ENCODE measurements at regions not wholly inside any gene's neighbourhood (a gene's known extent, or its start where the extent isn't known, plus 50 kb on each side); places are given as distances from the start of the nearest gene placed in this dataset.

DNA sequence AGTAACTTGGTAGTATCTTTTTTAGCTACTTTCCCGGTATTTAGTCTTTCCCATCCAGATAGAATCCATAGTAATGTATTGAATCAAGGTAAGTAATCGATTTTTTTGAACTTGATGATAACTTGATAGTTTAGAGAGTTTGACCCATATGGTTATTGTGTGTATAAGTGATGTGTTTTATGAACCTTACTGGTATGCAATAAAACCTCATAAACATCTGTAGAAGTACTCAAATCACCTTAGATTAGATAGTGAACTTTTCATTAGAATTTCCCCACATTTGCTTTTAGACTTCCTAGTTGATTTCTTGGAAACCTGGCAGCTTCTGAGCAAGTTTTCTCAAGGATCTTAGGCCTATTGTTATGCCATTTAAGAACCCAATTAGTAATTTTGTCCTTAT lies 80.8 kb upstream of the PDE5A start:
- no peak for DNase-seq (ENCODE audit: low read depth, low spot score)
- no peak overlapping the region for H3K4me2 ChIP-seq (ENCODE audit: control insufficient read depth, insufficient read depth)
- intact Hi-C loops (cut with micrococcal nuclease; ENCODE audit: unreplicated experiment) (no loop called here), in situ Hi-C loops (cut with MboI) (no loop called here)
- no peaks in the 10 kb centered on the region for H4K20me1 ChIP-seq (ENCODE audit: control insufficient read depth, insufficient read depth)
- no TSS peak for BruUV-seq (replicated peaks)
- TF ChIP-seq ZNF217 (IDR thresholded peaks at IDR 0.05) (no peak), ASH2L (IDR thresholded peaks at IDR 0.05; ENCODE audit: borderline replicate concordance, low read depth) (no peak), ZBED1 (IDR thresholded peaks at IDR 0.05; ENCODE audit: borderline replicate concordance) (no peak), NRF1 (conservative IDR thresholded peaks at IDR 0.05; ENCODE audit: low read depth, low read length) (no peak), IKZF1 (conservative IDR thresholded peaks at IDR 0.05) (no peak), SREBF2 (IDR thresholded peaks at IDR 0.05; ENCODE audit: low read length) (no peak), MEF2B (IDR thresholded peaks at IDR 0.05; ENCODE audit: partially characterized antibody, poor library complexity, severe bottlenecking) (no peak), ZSCAN29 (IDR thresholded peaks at IDR 0.05) (no peak)
- TF ChIP-seq, protein P1, sequence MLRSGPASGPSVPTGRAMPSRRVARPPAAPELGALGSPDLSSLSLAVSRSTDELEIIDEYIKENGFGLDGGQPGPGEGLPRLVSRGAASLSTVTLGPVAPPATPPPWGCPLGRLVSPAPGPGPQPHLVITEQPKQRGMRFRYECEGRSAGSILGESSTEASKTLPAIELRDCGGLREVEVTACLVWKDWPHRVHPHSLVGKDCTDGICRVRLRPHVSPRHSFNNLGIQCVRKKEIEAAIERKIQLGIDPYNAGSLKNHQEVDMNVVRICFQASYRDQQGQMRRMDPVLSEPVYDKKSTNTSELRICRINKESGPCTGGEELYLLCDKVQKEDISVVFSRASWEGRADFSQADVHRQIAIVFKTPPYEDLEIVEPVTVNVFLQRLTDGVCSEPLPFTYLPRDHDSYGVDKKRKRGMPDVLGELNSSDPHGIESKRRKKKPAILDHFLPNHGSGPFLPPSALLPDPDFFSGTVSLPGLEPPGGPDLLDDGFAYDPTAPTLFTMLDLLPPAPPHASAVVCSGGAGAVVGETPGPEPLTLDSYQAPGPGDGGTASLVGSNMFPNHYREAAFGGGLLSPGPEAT (IDR thresholded peaks at IDR 0.05; ENCODE audit: low read depth), result no peak
- no peak for FAIRE-seq
- H3K27me3 ChIP-seq (replicated peaks in 1 of 2; ENCODE audit: control insufficient read depth in 2 of 2, insufficient read depth in 2 of 2, low read length in 1 of 2), result no peaks in the 10 kb centered on the region
- no peak for ATAC-seq
- no peaks in the 10 kb centered on the region for H3K4me1 ChIP-seq (ENCODE audit: control insufficient read depth, insufficient read depth, low read length)
- no peak overlapping the region for H3K27ac ChIP-seq (ENCODE audit: control insufficient read depth, insufficient read depth)
- POLR2A ChIA-PET, result no interaction called here
- H3K4me3 ChIP-seq, result no peak overlapping the region
- no peak overlapping the region for H2AFZ ChIP-seq (ENCODE audit: control insufficient read depth, low read depth, low read length)
- SMC1A ChIA-PET (ENCODE audit: uncharacterized antibody, unreplicated experiment), result no interaction called here
- no peak overlapping the region for H3K9ac ChIP-seq (ENCODE audit: control insufficient read depth, insufficient read depth, low read length)
- H3K36me3 ChIP-seq (ENCODE audit: control insufficient read depth in 2 of 2, insufficient read depth in 2 of 2, low read length in 1 of 2), result no peaks in the 10 kb centered on the region
- CTCF ChIA-PET, result no interaction called here
- RAD21 ChIA-PET (ENCODE audit: unreplicated experiment), result no interaction called here
- WGBS (ENCODE audit: insufficient coverage, insufficient replicate concordance, low lambda C conversion rate, missing lambda C conversion rate), result 24% methylated on average over 2 of the region's 2 CpGs
- no peaks in the 10 kb centered on the region for H3K79me2 ChIP-seq (ENCODE audit: control insufficient read depth, insufficient read depth, low read length)
- no peaks in the 10 kb centered on the region; the same call in 2 of the 3 replicates for H3K9me3 ChIP-seq (replicated peaks; ENCODE audit: control insufficient read depth, insufficient read depth, low read length)

Data from GM12878 (cell line).